PC-3 (cell line): ENCODE measurements at regions not wholly inside any gene's neighbourhood (a gene's known extent, or its start where the extent isn't known, plus 50 kb on each side); places are given as distances from the start of the nearest gene placed in this dataset.

Source experiments
- ATAC-seq: fragments of 200-7000 bp; cut with Tn5 transposase; 2 replicates; pipeline ENCODE4 v1.9.1; 2020; ENCODE audit warnings: mild to moderate bottlenecking, moderate library complexity
- BruUV-seq: library from RNA; stranded (reverse); fragments of 400-500 nt; replicated peaks from 2 replicates; lab custom pipeline; 2021; lab: Mats Ljungman, UMichigan
- CTCF ChIA-PET: fragments of 300-600 bp; sonication (Branson Sonifier 250); formaldehyde crosslinking; loops from one replicate; lab custom pipeline; 2022; ENCODE audit warnings: antibody characterized with exemption; lab: Charles Lee
- POLR2A ChIA-PET: fragments of 300-600 bp; sonication (Branson Sonifier 250); formaldehyde crosslinking; loops from one replicate; lab custom pipeline; 2022; ENCODE audit warnings: antibody characterized with exemption; ENCODE audit not compliant: unreplicated experiment; lab: Charles Lee
- DNase-seq: peaks from one replicate; pipeline ENCODE4 v3.0.0-alpha.2; 2015
- H2AFZ ChIP-seq: fragments of 300-600 bp; sonication (generic); 2 replicates; pipeline ENCODE4 v1.6.0; 2016; ENCODE audit warnings: antibody characterized with exemption, low read length
- H3F3A ChIP-seq: fragments of 300-600 bp; sonication (generic); one replicate; pipeline ENCODE4 v1.6.0; 2017; ENCODE audit warnings: antibody characterized with exemption, low read length, control low read depth, mild to moderate bottlenecking; ENCODE audit not compliant: unreplicated experiment
- H3K27ac ChIP-seq: fragments of 300-600 bp; sonication (generic); 2 replicates; pipeline ENCODE4 v1.5.1; 2016; ENCODE audit warnings: mild to moderate bottlenecking, low read length
- H3K27me3 ChIP-seq: fragments of 300-600 bp; sonication (generic); 2 replicates; pipeline ENCODE4 v1.6.1; 2016; ENCODE audit warnings: low read length, mixed read lengths
- H3K36me3 ChIP-seq: fragments of 300-600 bp; sonication (generic); 2 replicates; pipeline ENCODE4 v1.6.1; 2016; ENCODE audit warnings: low read depth, mixed run types, low read length, mixed read lengths
- H3K4me1 ChIP-seq: fragments of 300-600 bp; sonication (generic); 2 replicates; pipeline ENCODE4 v1.5.1; 2016; ENCODE audit warnings: low read length; ENCODE audit not compliant: insufficient read depth
- H3K4me2 ChIP-seq: fragments of 300-600 bp; sonication (generic); 2 replicates; pipeline ENCODE4 v1.6.0; 2016; ENCODE audit warnings: low read length
- H3K4me3 ChIP-seq: fragments of 300-600 bp; sonication (generic); 2 replicates; pipeline ENCODE4 v1.5.1; 2016; ENCODE audit warnings: mild to moderate bottlenecking, low read length, mixed read lengths
- H3K79me2 ChIP-seq: fragments of 300-600 bp; sonication (generic); 2 replicates; pipeline ENCODE4 v1.6.1; 2017; ENCODE audit warnings: low read length, mixed read lengths
- H3K9ac ChIP-seq: fragments of 300-600 bp; sonication (generic); 2 replicates; pipeline ENCODE4 v1.6.0; 2016; ENCODE audit warnings: mild to moderate bottlenecking, low read length
- H3K9me2 ChIP-seq: fragments of 300-600 bp; sonication (generic); replicated peaks from 2 replicates; pipeline ENCODE4 v1.6.1; 2016; ENCODE audit warnings: mixed run types, low read length, mixed read lengths
- H3K9me3 ChIP-seq: fragments of 300-600 bp; sonication (generic); 2 replicates; pipeline ENCODE4 v1.6.1; 2016; ENCODE audit warnings: low read length, mixed read lengths
- H4K20me1 ChIP-seq: fragments of 300-600 bp; sonication (generic); 2 replicates; pipeline ENCODE4 v1.6.1; 2016; ENCODE audit warnings: low read length, mixed read lengths
- EZH2 ChIP-seq: fragments of 300-600 bp; sonication (generic); IDR thresholded peaks from one replicate; pipeline ENCODE4 v1.6.1; 2017; ENCODE audit warnings: antibody characterized with exemption, mild to moderate bottlenecking, low read length; ENCODE audit not compliant: unreplicated experiment
- EZH2phosphoT487 ChIP-seq: fragments of 300-600 bp; sonication (generic); IDR thresholded peaks from 2 replicates; pipeline ENCODE4 v1.6.1; 2018; ENCODE audit warnings: mild to moderate bottlenecking, antibody characterized with exemption, low read length, borderline replicate concordance
- intact Hi-C: fragments of 100-400 bp; cut with micrococcal nuclease; formaldehyde crosslinking; loops from 2 replicates; pipeline ENCODE4 v1.9.0; 2023
- TF ChIP-seq, protein P1 (sequence below): fragments of 300-600 bp; sonication (generic); conservative IDR thresholded peaks from 2 replicates; pipeline ENCODE4 v1.5.1; 2017; ENCODE audit warnings: antibody characterized with exemption, low read depth, mild to moderate bottlenecking, low read length

DNA sequence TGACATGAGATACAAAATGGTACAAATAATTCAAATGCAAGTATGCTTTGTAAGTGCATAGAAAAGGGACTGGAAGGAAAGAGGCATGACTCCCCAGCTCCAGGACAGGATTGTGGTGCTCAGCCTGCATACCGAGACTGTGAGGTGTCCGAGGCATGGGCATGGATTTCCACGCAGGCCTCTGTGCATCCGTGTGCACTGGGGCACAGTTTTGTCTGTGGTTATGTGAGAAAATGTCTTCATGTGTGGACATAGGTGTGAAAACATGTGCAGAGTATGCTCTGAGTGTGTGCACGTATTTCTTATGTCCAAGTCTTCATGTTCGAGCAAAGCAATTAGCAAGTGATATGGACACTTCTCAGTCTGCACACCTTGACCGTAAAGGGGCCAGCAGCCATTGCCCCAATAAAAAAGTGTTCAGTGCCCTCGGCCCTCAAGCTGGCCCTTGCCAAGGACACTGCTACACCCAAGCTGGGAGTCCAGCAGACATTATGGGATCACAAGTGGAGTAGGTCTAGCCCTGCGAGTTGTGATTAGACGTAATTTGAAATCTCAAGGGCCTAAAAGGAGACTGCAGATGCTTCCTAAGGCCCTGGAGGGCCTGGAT lies 120.7 kb downstream of the CYP26B1 start:
- H3K79me2 ChIP-seq: no peaks in the 10 kb centered on the region
- H3K4me1 ChIP-seq: no peaks in the 10 kb centered on the region
- no peak for DNase-seq
- H3K4me3 ChIP-seq: no peak overlapping the region
- ATAC-seq: no peak
- no peak overlapping the region for H3K9ac ChIP-seq
- no peaks in the 10 kb centered on the region for H3K9me3 ChIP-seq
- no peaks in the 10 kb centered on the region for H3K9me2 ChIP-seq
- H3K27ac ChIP-seq: no peak overlapping the region
- TF ChIP-seq EZH2: no peak
- TF ChIP-seq, protein P1, sequence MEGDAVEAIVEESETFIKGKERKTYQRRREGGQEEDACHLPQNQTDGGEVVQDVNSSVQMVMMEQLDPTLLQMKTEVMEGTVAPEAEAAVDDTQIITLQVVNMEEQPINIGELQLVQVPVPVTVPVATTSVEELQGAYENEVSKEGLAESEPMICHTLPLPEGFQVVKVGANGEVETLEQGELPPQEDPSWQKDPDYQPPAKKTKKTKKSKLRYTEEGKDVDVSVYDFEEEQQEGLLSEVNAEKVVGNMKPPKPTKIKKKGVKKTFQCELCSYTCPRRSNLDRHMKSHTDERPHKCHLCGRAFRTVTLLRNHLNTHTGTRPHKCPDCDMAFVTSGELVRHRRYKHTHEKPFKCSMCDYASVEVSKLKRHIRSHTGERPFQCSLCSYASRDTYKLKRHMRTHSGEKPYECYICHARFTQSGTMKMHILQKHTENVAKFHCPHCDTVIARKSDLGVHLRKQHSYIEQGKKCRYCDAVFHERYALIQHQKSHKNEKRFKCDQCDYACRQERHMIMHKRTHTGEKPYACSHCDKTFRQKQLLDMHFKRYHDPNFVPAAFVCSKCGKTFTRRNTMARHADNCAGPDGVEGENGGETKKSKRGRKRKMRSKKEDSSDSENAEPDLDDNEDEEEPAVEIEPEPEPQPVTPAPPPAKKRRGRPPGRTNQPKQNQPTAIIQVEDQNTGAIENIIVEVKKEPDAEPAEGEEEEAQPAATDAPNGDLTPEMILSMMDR: no peak
- no peak for TF ChIP-seq EZH2phosphoT487
- H3K4me2 ChIP-seq: no peak overlapping the region
- no TSS peak for BruUV-seq
- CTCF ChIA-PET: no interaction called here
- no peaks in the 10 kb centered on the region for H3F3A ChIP-seq
- H4K20me1 ChIP-seq: no peaks in the 10 kb centered on the region
- H3K27me3 ChIP-seq: 0 out of 2 replicates have a peak, but pooled peaks cover 3% of the 10 kb centered on the region
- no peak overlapping the region for H2AFZ ChIP-seq
- POLR2A ChIA-PET: no interaction called here
- no peaks in the 10 kb centered on the region for H3K36me3 ChIP-seq
- intact Hi-C loops: no loop called here

DNA sequence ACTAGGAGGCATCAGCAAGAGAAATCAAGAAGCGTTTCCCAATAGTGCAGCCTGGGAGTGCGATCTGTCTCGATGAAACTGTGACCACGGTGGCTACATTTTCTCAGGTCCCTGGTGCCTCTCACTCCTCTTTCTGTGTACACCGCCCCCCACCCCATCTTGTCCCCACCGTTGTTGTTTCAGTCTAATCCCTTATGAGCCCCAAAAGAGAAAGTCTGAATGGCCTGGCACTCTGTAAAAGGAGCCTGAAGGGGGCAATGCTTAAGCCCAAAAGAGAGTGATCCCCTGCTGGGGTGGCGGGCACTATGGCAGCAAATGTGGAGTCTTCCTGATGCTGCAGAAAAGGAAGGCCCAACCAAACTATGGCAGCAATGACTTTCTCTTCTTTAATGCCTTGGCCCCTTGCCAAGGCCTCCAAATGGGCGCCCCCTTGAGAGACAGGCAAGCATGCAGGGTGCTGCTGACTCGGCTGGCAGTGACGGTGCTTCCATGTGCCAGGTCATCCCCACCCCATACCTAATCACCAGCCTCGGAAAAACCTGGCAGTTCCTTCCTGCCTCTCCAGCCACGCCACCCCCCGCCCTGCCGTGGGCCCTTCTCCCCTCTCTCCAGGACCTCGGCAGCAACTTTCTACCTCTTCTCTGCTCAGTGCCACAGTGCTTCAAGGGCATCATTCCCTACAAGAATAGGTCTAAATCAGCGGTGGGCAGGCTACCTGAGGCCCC lies 123.0 kb downstream of the CYP26B1 start:
- no peaks in the 10 kb centered on the region for H3K9me3 ChIP-seq
- DNase-seq (no peak), ATAC-seq (no peak)
- no peaks in the 10 kb centered on the region for H3K9me2 ChIP-seq
- H3K27me3 ChIP-seq: 0 out of 2 replicates have a peak, but pooled peaks cover 4% of the 10 kb centered on the region
- H3K4me1 ChIP-seq: no peaks in the 10 kb centered on the region
- BruUV-seq: no TSS peak
- no peak overlapping the region for H3K27ac ChIP-seq
- no peak overlapping the region for H2AFZ ChIP-seq
- no peak overlapping the region for H3K4me2 ChIP-seq
- TF ChIP-seq, protein P1: no peak
- no peak for TF ChIP-seq EZH2
- TF ChIP-seq EZH2phosphoT487: no peak
- intact Hi-C loops: no loop called here
- no peak overlapping the region for H3K4me3 ChIP-seq
- H3F3A ChIP-seq: no peaks in the 10 kb centered on the region
- POLR2A ChIA-PET: no interaction called here
- no peak overlapping the region for H3K9ac ChIP-seq
- CTCF ChIA-PET: no interaction called here
- no peaks in the 10 kb centered on the region for H4K20me1 ChIP-seq
- no peaks in the 10 kb centered on the region for H3K36me3 ChIP-seq
- no peaks in the 10 kb centered on the region for H3K79me2 ChIP-seq
